K562 (cell line): ENCODE measurements at regions not wholly inside any gene's neighbourhood (a gene's known extent, or its start where the extent isn't known, plus 50 kb on each side); places are given as distances from the start of the nearest gene placed in this dataset.

ENCODE experiments used
- EP300 ChIP-seq: IDR thresholded peaks from 2 replicates; pipeline ENCODE4 v1.6.1; 2012; ENCODE audit warnings: low read length, improper control_type of control experiment
- EWSR1 ChIP-seq: fragments of 450-650 bp; IDR thresholded peaks from 2 replicates; pipeline ENCODE4 v1.6.1; 2018; ENCODE audit warnings: borderline replicate concordance, mild to moderate bottlenecking, low read depth, moderate library complexity; ENCODE audit not compliant: partially characterized antibody
- FOXJ3 ChIP-seq: sonication (generic); formaldehyde crosslinking; IDR thresholded peaks from 2 replicates; pipeline ENCODE4 v1.4.0; 2020; ENCODE audit warnings: mild to moderate bottlenecking, missing genetic modification reagents
- GTF2F1 ChIP-seq: IDR thresholded peaks from 2 replicates; pipeline ENCODE4 v1.6.1; 2011; ENCODE audit warnings: low read depth, low read length, improper control_type of control experiment
- HMGN3 ChIP-seq: IDR thresholded peaks from 2 replicates; pipeline ENCODE4 v1.6.1; 2011; ENCODE audit warnings: borderline replicate concordance, low read depth, mild to moderate bottlenecking, mixed read lengths, low read length; ENCODE audit not compliant: insufficient read length; ENCODE audit errors: extremely low read depth
- HNRNPK ChIP-seq: fragments of 200-400 bp; formaldehyde crosslinking; IDR thresholded peaks from one replicate; pipeline ENCODE4 v1.6.1; 2018; ENCODE audit warnings: mild to moderate bottlenecking, low read depth, low read length; ENCODE audit not compliant: poor library complexity, severe bottlenecking
- HNRNPUL1 ChIP-seq: fragments of 200-400 bp; formaldehyde crosslinking; IDR thresholded peaks from 2 replicates; pipeline ENCODE4 v1.6.1; 2017; ENCODE audit warnings: low read length
- ILK ChIP-seq: fragments of 450-650 bp; IDR thresholded peaks from 2 replicates; pipeline ENCODE4 v1.6.1; 2016; ENCODE audit warnings: missing genetic modification characterization, low read depth, mild to moderate bottlenecking, missing compliant biosample characterization, moderate library complexity, borderline replicate concordance
- MXI1 ChIP-seq: IDR thresholded peaks from 2 replicates; pipeline ENCODE4 v1.6.1; 2011; ENCODE audit warnings: low read depth, mild to moderate bottlenecking, improper control_type of control experiment, low read length
- MYNN ChIP-seq, 2 experiments: sonication (generic); formaldehyde crosslinking in 1 of 2; IDR thresholded peaks; 2 replicates each; pipeline versions ENCODE4 v1.5.0 to v1.6.1; 2016 to 2020; ENCODE audit warnings: antibody characterized with exemption in 1 of 2, missing genetic modification reagents in 1 of 2
- NR1H2 ChIP-seq: sonication (generic); formaldehyde crosslinking; IDR thresholded peaks from 2 replicates; pipeline ENCODE4 v1.4.0; 2020; ENCODE audit warnings: mild to moderate bottlenecking, missing genetic modification reagents
- PML ChIP-seq: IDR thresholded peaks from 2 replicates; pipeline ENCODE4 v1.6.1; 2012; ENCODE audit warnings: low read length, inconsistent platforms
- RAD21 ChIP-seq, 2 experiments: fragments of 250-450 bp in 1 of 2; fragments of 450-650 bp in 1 of 2; sonication (Bioruptor Pico) in 1 of 2; formaldehyde crosslinking in 1 of 2; IDR thresholded peaks in 1 of 2; conservative IDR thresholded peaks in 1 of 2; 2 replicates each; pipeline versions ENCODE4 v1.4.0 to v1.8.0; 2020 to 2022; ENCODE audit warnings: mild to moderate bottlenecking in 2 of 2, moderate library complexity in 1 of 2
- RAD51 ChIP-seq: fragments of 450-650 bp; IDR thresholded peaks from 2 replicates; pipeline ENCODE4 v1.7.1; 2016; ENCODE audit warnings: low read depth, mild to moderate bottlenecking, borderline replicate concordance
- SMAD2 ChIP-seq: fragments of 150-350 bp; IDR thresholded peaks from 2 replicates; pipeline ENCODE4 v1.6.1; 2014; ENCODE audit warnings: low read depth, mild to moderate bottlenecking, low read length
- SRSF9 ChIP-seq: fragments of 200-400 bp; formaldehyde crosslinking; IDR thresholded peaks from 2 replicates; pipeline ENCODE4 v1.6.1; 2017; ENCODE audit warnings: low read depth, low read length, borderline replicate concordance
- TAL1 ChIP-seq: fragments of 450-650 bp; IDR thresholded peaks from 2 replicates; pipeline ENCODE4 v1.6.1; 2016; ENCODE audit warnings: mild to moderate bottlenecking
- YY1 ChIP-seq, 3 experiments: IDR thresholded peaks; 2 replicates each; pipeline ENCODE4 v1.6.1; 2011; ENCODE audit warnings: low read length in 2 of 3, mild to moderate bottlenecking in 2 of 3, moderate library complexity in 2 of 3, borderline replicate concordance in 1 of 3, control low read depth in 1 of 3, low read depth in 1 of 3; ENCODE audit not compliant: insufficient read depth in 3 of 3, insufficient replicate concordance in 2 of 3, control insufficient read depth in 1 of 3, insufficient read length in 1 of 3; ENCODE audit errors: extremely low read depth in 1 of 3
- ZC3H4 ChIP-seq: sonication (generic); formaldehyde crosslinking; IDR thresholded peaks from 2 replicates; pipeline ENCODE4 v1.9.0; 2021; ENCODE audit warnings: missing genetic modification reagents, borderline replicate concordance
- ZFP91 ChIP-seq: sonication (generic); formaldehyde crosslinking; IDR thresholded peaks from 2 replicates; pipeline ENCODE4 v1.8.0; 2022; ENCODE audit warnings: mild to moderate bottlenecking, missing genetic modification reagents
- ZNF239 ChIP-seq: fragments of 250-450 bp; sonication (Bioruptor Pico); IDR thresholded peaks from 2 replicates; pipeline ENCODE4 v1.4.0; 2020; ENCODE audit warnings: mild to moderate bottlenecking
- ZNF668 ChIP-seq: fragments of 250-450 bp; sonication (Bioruptor Pico); IDR thresholded peaks from 2 replicates; pipeline ENCODE4 v1.8.0; 2022; ENCODE audit warnings: mild to moderate bottlenecking, inconsistent platforms
- TF ChIP-seq, protein P1 (sequence below): fragments of 450-650 bp; IDR thresholded peaks from 2 replicates; pipeline ENCODE4 v1.6.1; 2016; ENCODE audit warnings: antibody characterized with exemption

DNA sequence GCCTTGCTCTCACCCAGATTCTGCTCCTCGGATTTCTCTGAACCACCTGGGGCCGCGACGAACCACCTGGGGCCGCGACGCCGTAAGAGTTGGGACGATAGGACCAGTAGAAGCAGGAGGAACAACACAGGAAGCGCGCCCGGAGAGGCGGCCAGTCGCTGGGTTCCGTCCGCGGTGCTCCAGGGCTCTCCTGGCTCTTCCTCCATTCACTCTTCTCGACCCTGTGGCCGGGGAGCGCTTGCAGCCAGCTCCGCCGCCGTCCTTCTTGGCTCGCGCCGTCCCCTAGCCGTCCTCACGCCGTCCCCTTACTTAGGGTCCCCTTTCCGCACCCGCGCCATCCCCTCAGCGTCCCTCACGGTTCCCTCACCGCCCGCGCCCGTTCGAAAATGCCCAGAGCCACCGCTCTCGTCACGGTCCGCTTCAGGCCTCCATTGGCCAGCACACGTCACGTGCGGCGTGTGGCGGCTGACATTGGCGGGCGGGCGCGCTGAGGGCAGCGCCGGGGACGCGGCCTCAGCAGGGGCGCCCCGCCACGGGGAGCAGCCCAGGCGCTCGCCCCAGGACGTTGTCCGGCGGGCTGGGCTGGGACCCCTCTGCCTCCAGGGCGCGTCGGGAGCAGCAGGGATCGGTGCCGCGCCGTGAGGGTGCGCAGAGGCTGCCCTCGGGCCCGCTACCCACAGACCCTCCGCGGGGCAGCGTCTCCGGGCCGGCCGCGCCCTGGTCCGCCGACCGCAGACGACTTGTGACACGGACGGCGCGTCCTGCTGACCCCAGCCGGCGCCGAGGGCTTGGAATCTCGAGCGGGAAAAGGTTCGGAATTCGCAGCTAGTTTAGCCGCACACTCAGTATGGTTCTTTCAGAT is 53.7 kb upstream of the PTPDC1 start (continued):
- TF ChIP-seq GTF2F1: no peak
- no peak for TF ChIP-seq MXI1
- no peak for TF ChIP-seq TAL1
- TF ChIP-seq FOXJ3 (CRISPR knock-in tag): no peak
- TF ChIP-seq SRSF9: no peak
- TF ChIP-seq NR1H2 (CRISPR knock-in tag): peak; percentile 84; the same call in 1 of the 2 replicates
- no peak for TF ChIP-seq SMAD2
- TF ChIP-seq YY1 (IDR thresholded peaks at IDR 0.05; ENCODE audit: borderline replicate concordance in 1 of 3, control insufficient read depth in 1 of 3, extremely low read depth in 1 of 3, insufficient read depth in 3 of 3, insufficient read length in 1 of 3, insufficient replicate concordance in 2 of 3, low read depth in 1 of 3, low read length in 2 of 3): peak in 2 of 3 experiments; percentile 67 to 82
- TF ChIP-seq EWSR1: no peak
- TF ChIP-seq HNRNPK: no peak
- TF ChIP-seq RAD21 (CRISPR knock-in tag; conservative IDR thresholded peaks at IDR 0.05 in 1 of 2, IDR thresholded peaks at IDR 0.05 in 1 of 2): no peak
- TF ChIP-seq ILK (tag): no peak
- peak; percentile 93 for TF ChIP-seq RAD51
- no peak for TF ChIP-seq ZFP91
- TF ChIP-seq, protein P1, sequence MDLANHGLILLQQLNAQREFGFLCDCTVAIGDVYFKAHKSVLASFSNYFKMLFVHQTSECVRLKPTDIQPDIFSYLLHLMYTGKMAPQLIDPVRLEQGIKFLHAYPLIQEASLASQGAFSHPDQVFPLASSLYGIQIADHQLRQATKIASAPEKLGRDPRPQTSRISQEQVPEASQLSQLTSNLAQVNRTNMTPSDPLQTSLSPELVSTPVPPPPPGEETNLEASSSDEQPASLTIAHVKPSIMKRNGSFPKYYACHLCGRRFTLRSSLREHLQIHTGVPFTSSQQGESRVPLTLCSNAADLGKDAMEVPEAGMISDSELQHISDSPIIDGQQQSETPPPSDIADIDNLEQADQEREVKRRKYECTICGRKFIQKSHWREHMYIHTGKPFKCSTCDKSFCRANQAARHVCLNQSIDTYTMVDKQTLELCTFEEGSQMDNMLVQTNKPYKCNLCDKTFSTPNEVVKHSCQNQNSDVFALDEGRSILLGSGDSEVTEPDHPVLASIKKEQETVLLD: no peak
- TF ChIP-seq PML: peak; percentile 62; the same call in 1 of the 2 replicates
- TF ChIP-seq ZNF668 (CRISPR knock-in tag): no peak
- 0 out of 2 replicates have a peak, but pooled peaks have one; percentile 24 for TF ChIP-seq MYNN (IDR thresholded peaks at IDR 0.05)
- TF ChIP-seq MYNN (CRISPR knock-in tag; IDR thresholded peaks at IDR 0.05): no peak
- no peak for TF ChIP-seq ZNF239 (CRISPR knock-in tag)
- TF ChIP-seq ZC3H4 (CRISPR knock-in tag): no peak
- TF ChIP-seq EP300: no peak
- no peak for TF ChIP-seq HNRNPUL1
- peak; percentile 64 for TF ChIP-seq HMGN3
